K562 (cell line): ENCODE measurements at regions not wholly inside any gene's neighbourhood (a gene's known extent, or its start where the extent isn't known, plus 50 kb on each side); places are given as distances from the start of the nearest gene placed in this dataset.

ENCODE experiments used
- CHD2 ChIP-seq: IDR thresholded peaks from 2 replicates; pipeline ENCODE4 v1.6.1; 2011; ENCODE audit warnings: low read depth, low read length
- GATA2 ChIP-seq: sonication (generic); formaldehyde crosslinking; IDR thresholded peaks from 2 replicates; pipeline ENCODE4 v1.4.0; 2020; ENCODE audit warnings: mild to moderate bottlenecking, missing genetic modification reagents
- JUN ChIP-seq, 2 experiments: sonication (generic) in 1 of 2; formaldehyde crosslinking in 1 of 2; IDR thresholded peaks; 2 replicates each; pipeline versions ENCODE4 v1.6.1 to v1.8.0; 2012 to 2022; ENCODE audit warnings: borderline replicate concordance in 2 of 2, mild to moderate bottlenecking in 2 of 2, improper control_type of control experiment in 1 of 2, low read depth in 1 of 2, low read length in 1 of 2, missing genetic modification reagents in 1 of 2
- KDM1A ChIP-seq, 2 experiments: fragments of 450-650 bp; IDR thresholded peaks; 2 replicates each; pipeline ENCODE4 v1.6.1; 2016; ENCODE audit warnings: mild to moderate bottlenecking in 2 of 2
- NFE2L1 ChIP-seq: fragments of 450-650 bp; IDR thresholded peaks from 2 replicates; pipeline ENCODE4 v1.6.1; 2016; ENCODE audit warnings: missing genetic modification characterization, low read depth, mild to moderate bottlenecking, missing compliant biosample characterization, moderate library complexity, borderline replicate concordance
- SPI1 ChIP-seq: IDR thresholded peaks from 2 replicates; pipeline ENCODE4 v1.6.1; 2011; ENCODE audit warnings: low read depth, low read length, control low read depth, borderline replicate concordance
- TAF1 ChIP-seq: IDR thresholded peaks from 2 replicates; pipeline ENCODE4 v1.6.1; 2011; ENCODE audit warnings: mild to moderate bottlenecking, low read length, moderate library complexity; ENCODE audit not compliant: insufficient read depth, control insufficient read depth, severe bottlenecking; ENCODE audit errors: extremely low read depth
- ZNF431 ChIP-seq: sonication (generic); formaldehyde crosslinking; IDR thresholded peaks from 2 replicates; pipeline ENCODE4 v1.8.0; 2022; ENCODE audit warnings: mild to moderate bottlenecking, missing genetic modification reagents
- TF ChIP-seq, protein P1 (sequence below), 3 experiments: IDR thresholded peaks in 2 of 3; conservative IDR thresholded peaks in 1 of 3; 2 replicates each; pipeline ENCODE4 v1.5.1; 2011 to 2012; ENCODE audit warnings: low read length in 3 of 3, mild to moderate bottlenecking in 3 of 3, control low read depth in 2 of 3, improper control_type of control experiment in 1 of 3, inconsistent platforms in 1 of 3, low read depth in 1 of 3, mixed read lengths in 1 of 3, moderate library complexity in 1 of 3; ENCODE audit not compliant: insufficient read depth in 2 of 3

- TF ChIP-seq SPI1 (no peak), NFE2L1 (no peak), JUN (IDR thresholded peaks at IDR 0.05; ENCODE audit: borderline replicate concordance, low read depth, low read length) (no peak), JUN (CRISPR knock-in tag; IDR thresholded peaks at IDR 0.05; ENCODE audit: borderline replicate concordance) (no peak), CHD2 (no peak), ZNF431 (CRISPR knock-in tag) (no peak), TAF1 (no peak), GATA2 (no peak), KDM1A (IDR thresholded peaks at IDR 0.05) (no peak)
- TF ChIP-seq, protein P1, sequence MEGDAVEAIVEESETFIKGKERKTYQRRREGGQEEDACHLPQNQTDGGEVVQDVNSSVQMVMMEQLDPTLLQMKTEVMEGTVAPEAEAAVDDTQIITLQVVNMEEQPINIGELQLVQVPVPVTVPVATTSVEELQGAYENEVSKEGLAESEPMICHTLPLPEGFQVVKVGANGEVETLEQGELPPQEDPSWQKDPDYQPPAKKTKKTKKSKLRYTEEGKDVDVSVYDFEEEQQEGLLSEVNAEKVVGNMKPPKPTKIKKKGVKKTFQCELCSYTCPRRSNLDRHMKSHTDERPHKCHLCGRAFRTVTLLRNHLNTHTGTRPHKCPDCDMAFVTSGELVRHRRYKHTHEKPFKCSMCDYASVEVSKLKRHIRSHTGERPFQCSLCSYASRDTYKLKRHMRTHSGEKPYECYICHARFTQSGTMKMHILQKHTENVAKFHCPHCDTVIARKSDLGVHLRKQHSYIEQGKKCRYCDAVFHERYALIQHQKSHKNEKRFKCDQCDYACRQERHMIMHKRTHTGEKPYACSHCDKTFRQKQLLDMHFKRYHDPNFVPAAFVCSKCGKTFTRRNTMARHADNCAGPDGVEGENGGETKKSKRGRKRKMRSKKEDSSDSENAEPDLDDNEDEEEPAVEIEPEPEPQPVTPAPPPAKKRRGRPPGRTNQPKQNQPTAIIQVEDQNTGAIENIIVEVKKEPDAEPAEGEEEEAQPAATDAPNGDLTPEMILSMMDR (IDR thresholded peaks at IDR 0.05 in 2 of 3, conservative IDR thresholded peaks at IDR 0.05 in 1 of 3; ENCODE audit: insufficient read depth in 2 of 3, low read depth in 1 of 3, low read length in 3 of 3) = no peak
These were observed 346.8 kb downstream of the ETS1 start for GRCh38 chr11:128240546-128240945.
